ENCODE measurements at regions not wholly inside any gene's neighbourhood (a gene's known extent, or its start where the extent isn't known, plus 50 kb on each side); places are given as distances from the start of the nearest gene placed in this dataset.

GRCh38 chr12:11973396-11973795 is 97.3 kb upstream of the BCL2L14 start:
- TF ChIP-seq CREB1 (IDR thresholded peaks at IDR 0.05; ENCODE audit: low read depth), result no peak
- TF ChIP-seq TCF12 (IDR thresholded peaks at IDR 0.05; ENCODE audit: low read depth), result no peak
- TF ChIP-seq CEBPB (IDR thresholded peaks at IDR 0.05), result no peak
- TF ChIP-seq EGR1 (IDR thresholded peaks at IDR 0.05), result no peak

- TF ChIP-seq FOXM1 (IDR thresholded peaks at IDR 0.05; ENCODE audit: borderline replicate concordance, low read depth), result no peak
- no peak for TF ChIP-seq ZBTB7A (IDR thresholded peaks at IDR 0.05; ENCODE audit: low read depth)
- TF ChIP-seq EP300 (IDR thresholded peaks at IDR 0.05; ENCODE audit: borderline replicate concordance), result no peak
Observed at GRCh38 chr12:11976005-11976404, 94.7 kb upstream of the BCL2L14 start.

GRCh38 chr12:11978726-11979384 is 91.9 kb upstream of the BCL2L14 start:
- no peak for TF ChIP-seq ZBTB7A (IDR thresholded peaks at IDR 0.05; ENCODE audit: low read depth)
- no peak for TF ChIP-seq TCF12 (IDR thresholded peaks at IDR 0.05; ENCODE audit: low read depth)
- TF ChIP-seq MAX (IDR thresholded peaks at IDR 0.05), result no peak
- TF ChIP-seq TEAD4 (IDR thresholded peaks at IDR 0.05), result no peak
- TF ChIP-seq REST (IDR thresholded peaks at IDR 0.05; ENCODE audit: low read depth), result no peak
- TF ChIP-seq CREB1 (IDR thresholded peaks at IDR 0.05; ENCODE audit: low read depth), result no peak
- no peak for TF ChIP-seq CEBPB (IDR thresholded peaks at IDR 0.05)
- TF ChIP-seq YY1 (IDR thresholded peaks at IDR 0.05; ENCODE audit: low read depth), result no peak
- TF ChIP-seq FOXM1 (IDR thresholded peaks at IDR 0.05; ENCODE audit: borderline replicate concordance, low read depth), result no peak
- no peak for TF ChIP-seq EGR1 (IDR thresholded peaks at IDR 0.05)
- TF ChIP-seq NFIC (IDR thresholded peaks at IDR 0.05), result no peak
- no peak for TF ChIP-seq TAF1 (IDR thresholded peaks at IDR 0.05; ENCODE audit: low read depth)
- TF ChIP-seq RAD21 (IDR thresholded peaks at IDR 0.05; ENCODE audit: low read depth), result no peak
- no peak for TF ChIP-seq USF1 (IDR thresholded peaks at IDR 0.05)
- no peak for TF ChIP-seq EP300 (IDR thresholded peaks at IDR 0.05; ENCODE audit: borderline replicate concordance)

GRCh38 chr12:11980115-11980514 is 90.6 kb upstream of the BCL2L14 start:
- TF ChIP-seq CEBPB (IDR thresholded peaks at IDR 0.05) (no peak), ZBTB7A (IDR thresholded peaks at IDR 0.05; ENCODE audit: low read depth) (no peak), USF1 (IDR thresholded peaks at IDR 0.05) (no peak), REST (IDR thresholded peaks at IDR 0.05; ENCODE audit: low read depth) (no peak), YY1 (IDR thresholded peaks at IDR 0.05; ENCODE audit: low read depth) (no peak), CREB1 (IDR thresholded peaks at IDR 0.05; ENCODE audit: low read depth) (no peak), NFIC (IDR thresholded peaks at IDR 0.05) (no peak), TEAD4 (IDR thresholded peaks at IDR 0.05) (no peak), MAX (IDR thresholded peaks at IDR 0.05) (no peak), TAF1 (IDR thresholded peaks at IDR 0.05; ENCODE audit: low read depth) (no peak), EP300 (IDR thresholded peaks at IDR 0.05; ENCODE audit: borderline replicate concordance) (no peak), TCF12 (IDR thresholded peaks at IDR 0.05; ENCODE audit: low read depth) (no peak), FOXM1 (IDR thresholded peaks at IDR 0.05; ENCODE audit: borderline replicate concordance, low read depth) (no peak), RAD21 (IDR thresholded peaks at IDR 0.05; ENCODE audit: low read depth) (no peak), EGR1 (IDR thresholded peaks at IDR 0.05) (no peak)

GRCh38 chr12:11981121-11981733 is 89.5 kb upstream of the BCL2L14 start:
- TF ChIP-seq TCF12 (IDR thresholded peaks at IDR 0.05; ENCODE audit: low read depth) (no peak), CEBPB (IDR thresholded peaks at IDR 0.05) (no peak), TAF1 (IDR thresholded peaks at IDR 0.05; ENCODE audit: low read depth) (no peak), ZBTB7A (IDR thresholded peaks at IDR 0.05; ENCODE audit: low read depth) (no peak), USF1 (IDR thresholded peaks at IDR 0.05) (no peak), MAX (IDR thresholded peaks at IDR 0.05) (no peak), TEAD4 (IDR thresholded peaks at IDR 0.05) (no peak), YY1 (IDR thresholded peaks at IDR 0.05; ENCODE audit: low read depth) (no peak), CREB1 (IDR thresholded peaks at IDR 0.05; ENCODE audit: low read depth) (no peak), REST (IDR thresholded peaks at IDR 0.05; ENCODE audit: low read depth) (no peak)
